H9 (cell line): ENCODE measurements at regions not wholly inside any gene's neighbourhood (a gene's known extent, or its start where the extent isn't known, plus 50 kb on each side); places are given as distances from the start of the nearest gene placed in this dataset.

ENCODE experiments used
- DNase-seq: peaks from one replicate; pipeline ENCODE4 v3.0.0-alpha.2; 2017
- H2AFZ ChIP-seq: one replicate; pipeline ENCODE4 v1.6.1; 2013; ENCODE audit warnings: mild to moderate bottlenecking, low read length, control low read depth, moderate library complexity
- H2AK5ac ChIP-seq: 2 replicates; pipeline ENCODE4 v1.6.1; 2013; ENCODE audit warnings: low read length, control low read depth, mixed read lengths; ENCODE audit not compliant: insufficient read length
- H2BK120ac ChIP-seq: one replicate; pipeline ENCODE4 v1.6.1; 2013; ENCODE audit warnings: low read depth, mild to moderate bottlenecking, low read length, control low read depth, inconsistent platforms; ENCODE audit not compliant: poor library complexity, severe bottlenecking
- H2BK12ac ChIP-seq: 2 replicates; pipeline ENCODE4 v1.6.1; 2013; ENCODE audit warnings: low read length, control low read depth, mixed read lengths, low read depth; ENCODE audit not compliant: insufficient read length
- H2BK15ac ChIP-seq: 2 replicates; pipeline ENCODE4 v1.6.1; 2013; ENCODE audit warnings: low read depth, low read length, control low read depth
- H2BK20ac ChIP-seq: one replicate; pipeline ENCODE4 v1.6.1; 2013; ENCODE audit warnings: low read depth, mild to moderate bottlenecking, low read length, control low read depth, inconsistent platforms; ENCODE audit not compliant: poor library complexity, severe bottlenecking
- H2BK5ac ChIP-seq: 2 replicates; pipeline ENCODE4 v1.6.1; 2013; ENCODE audit warnings: low read length, control low read depth, mixed read lengths; ENCODE audit not compliant: insufficient read length
- H3K14ac ChIP-seq: 2 replicates; pipeline ENCODE4 v1.6.1; 2013; ENCODE audit warnings: low read length, control low read depth; ENCODE audit not compliant: insufficient read depth
- H3K18ac ChIP-seq: 2 replicates; pipeline ENCODE4 v1.6.1; 2013; ENCODE audit warnings: low read depth, mild to moderate bottlenecking, mixed read lengths, low read length, control low read depth; ENCODE audit not compliant: insufficient read length
- H3K23ac ChIP-seq: 2 replicates; pipeline ENCODE4 v1.6.1; 2013; ENCODE audit warnings: low read length, control low read depth, mixed read lengths, low read depth; ENCODE audit not compliant: insufficient read length
- H3K23me2 ChIP-seq: 2 replicates; pipeline ENCODE4 v1.6.1; 2013; ENCODE audit warnings: low read depth, mild to moderate bottlenecking, mixed read lengths, low read length, control low read depth; ENCODE audit not compliant: insufficient read length, poor library complexity, severe bottlenecking
- H3K27ac ChIP-seq: 2 replicates; pipeline ENCODE4 v1.5.1; 2013; ENCODE audit warnings: low read length, control low read depth, mixed read lengths, low read depth; ENCODE audit not compliant: insufficient read length
- H3K27me3 ChIP-seq: 2 replicates; pipeline ENCODE4 v1.6.1; 2013; ENCODE audit warnings: low read length, control low read depth, inconsistent platforms; ENCODE audit not compliant: insufficient read depth
- H3K4ac ChIP-seq: 2 replicates; pipeline ENCODE4 v1.6.1; 2013; ENCODE audit warnings: low read depth, mild to moderate bottlenecking, control low read depth, inconsistent platforms, low read length, moderate library complexity
- H3K4me1 ChIP-seq: 2 replicates; pipeline ENCODE4 v1.6.1; 2013; ENCODE audit warnings: low read length, control low read depth, inconsistent platforms; ENCODE audit not compliant: insufficient read depth
- H3K4me2 ChIP-seq: 2 replicates; pipeline ENCODE4 v1.6.1; 2013; ENCODE audit warnings: low read length, control low read depth, mixed read lengths; ENCODE audit not compliant: insufficient read length, insufficient read depth
- H3K56ac ChIP-seq: 2 replicates; pipeline ENCODE4 v1.6.1; 2013; ENCODE audit warnings: low read depth, mild to moderate bottlenecking, mixed read lengths, low read length, control low read depth; ENCODE audit not compliant: insufficient read length
- H3K79me1 ChIP-seq: 2 replicates; pipeline ENCODE4 v1.6.1; 2013; ENCODE audit warnings: low read depth, mild to moderate bottlenecking, moderate library complexity, low read length, control low read depth, inconsistent platforms; ENCODE audit not compliant: insufficient read depth, poor library complexity, severe bottlenecking
- H3K79me2 ChIP-seq: 2 replicates; pipeline ENCODE4 v1.6.1; 2013; ENCODE audit warnings: low read length, control low read depth, inconsistent platforms; ENCODE audit not compliant: insufficient read depth
- H3K9ac ChIP-seq: 2 replicates; pipeline ENCODE4 v1.6.1; 2013; ENCODE audit warnings: low read length, control low read depth, mixed read lengths; ENCODE audit not compliant: insufficient read length; ENCODE audit errors: extremely low read depth
- H3K9me3 ChIP-seq: one replicate; pipeline ENCODE4 v1.6.1; 2013; ENCODE audit warnings: low read depth, low read length, inconsistent platforms; ENCODE audit not compliant: control insufficient read depth
- H3T11ph ChIP-seq: one replicate; pipeline ENCODE4 v1.6.1; 2013; ENCODE audit warnings: mild to moderate bottlenecking, low read length, control low read depth, inconsistent platforms
- H4K20me1 ChIP-seq: one replicate; pipeline ENCODE4 v1.6.1; 2013; ENCODE audit not compliant: control insufficient read depth, insufficient read length, insufficient read depth
- H4K5ac ChIP-seq: 2 replicates; pipeline ENCODE4 v1.6.1; 2013; ENCODE audit warnings: low read depth, mild to moderate bottlenecking, mixed read lengths, low read length, control low read depth; ENCODE audit not compliant: insufficient read length
- H4K8ac ChIP-seq: replicated peaks from 2 replicates; pipeline ENCODE4 v1.6.1; 2013; ENCODE audit warnings: low read length, control low read depth, mixed read lengths, low read depth; ENCODE audit not compliant: insufficient read length
- H4K91ac ChIP-seq: 2 replicates; pipeline ENCODE4 v1.6.1; 2013; ENCODE audit warnings: low read depth, mild to moderate bottlenecking, moderate library complexity, mixed read lengths, low read length, control low read depth; ENCODE audit not compliant: insufficient read length
- H3K27ac Mint-ChIP-seq, 3 experiments: 2 replicates in 2 of 3; 3 replicates in 1 of 3; pipeline ENCODE4 v1.8.0; 2020 to 2021; ENCODE audit warnings: mixed read lengths in 3 of 3, mild to moderate bottlenecking in 1 of 3, moderate library complexity in 1 of 3
- H3K27me3 Mint-ChIP-seq: 2 replicates; pipeline ENCODE4 v1.8.0; 2021; ENCODE audit warnings: low read depth, mild to moderate bottlenecking, moderate library complexity, mixed read lengths
- H3K36me3 Mint-ChIP-seq, 3 experiments: 2 replicates in 2 of 3; 3 replicates in 1 of 3; pipeline ENCODE4 v1.8.0; 2020 to 2021; ENCODE audit warnings: low read depth in 3 of 3, mixed read lengths in 3 of 3; ENCODE audit not compliant: insufficient read depth in 1 of 3
- H3K4me1 Mint-ChIP-seq, 2 experiments: 2 replicates each; pipeline ENCODE4 v1.8.0; 2020; ENCODE audit warnings: mixed read lengths in 2 of 2
- H3K4me3 Mint-ChIP-seq, 2 experiments: 2 replicates in 1 of 2; 3 replicates in 1 of 2; pipeline ENCODE4 v1.8.0; 2020 to 2021; ENCODE audit warnings: mild to moderate bottlenecking in 2 of 2, mixed read lengths in 2 of 2, moderate library complexity in 1 of 2
- H3K9me3 Mint-ChIP-seq, 2 experiments: 2 replicates in 1 of 2; 3 replicates in 1 of 2; pipeline ENCODE4 v1.8.0; 2020; ENCODE audit warnings: mild to moderate bottlenecking in 2 of 2, mixed read lengths in 2 of 2, moderate library complexity in 1 of 2
- CTCF ChIP-seq: fragments of 200-600 bp; sonication (generic); conservative IDR thresholded peaks from 3 replicates; pipeline ENCODE4 v1.8.0; 2021; ENCODE audit warnings: antibody characterized with exemption, mild to moderate bottlenecking
- WGBS: extraction: QIAGEN DNeasy Blood & Tissue Kit; methylation state at CpG from one replicate; pipeline ENCODE4 v1.1.7; 2013; ENCODE audit warnings: missing lambda C conversion rate, low lambda C conversion rate, mixed read lengths; ENCODE audit not compliant: insufficient read length; ENCODE audit errors: extremely low coverage; 5-methylcytosine and 5-hydroxymethylcytosine counted together

- H4K20me1 ChIP-seq, result no peaks in the 10 kb centered on the region
- H3K36me3 Mint-ChIP-seq, result no peaks in the 10 kb centered on the region
- no CpG with 5 or more reads among the region's 3 CpGs for WGBS
Measured at GRCh38 chr14:38944691-38945090, 158.3 kb downstream of the SEC23A start.

More at GRCh38 chr14:38944691-38945090, 158.3 kb downstream of the SEC23A start:
- Histone ChIP-seq H3K14ac (no peak overlapping the region), H4K5ac (no peak overlapping the region), H3K56ac (no peak overlapping the region), H2AFZ (no peak overlapping the region), H3T11ph (no peak overlapping the region), H3K27ac (no peak overlapping the region), H2BK12ac (no peak overlapping the region), H2BK15ac (no peak overlapping the region), H3K79me1 (no peaks in the 10 kb centered on the region), H3K27me3 (no peaks in the 10 kb centered on the region), H4K8ac (no peak overlapping the region), H3K23ac (no peak overlapping the region), H3K4me1 (no peaks in the 10 kb centered on the region), H2AK5ac (no peak overlapping the region), H2BK5ac (no peak overlapping the region), H4K91ac (no peak overlapping the region), H3K18ac (no peak overlapping the region), H3K9ac (no peak overlapping the region), H2BK120ac (no peak overlapping the region), H3K4ac (no peak overlapping the region), H3K9me3 (no peaks in the 10 kb centered on the region), H3K4me2 (no peak overlapping the region), H3K23me2 (no peaks in the 10 kb centered on the region), H3K79me2 (no peaks in the 10 kb centered on the region), H2BK20ac (no peak overlapping the region)
- H3K4me3 Mint-ChIP-seq, result no peak overlapping the region
- H3K27ac Mint-ChIP-seq, result no peak overlapping the region
- H3K4me1 Mint-ChIP-seq, result no peaks in the 10 kb centered on the region
- no peak for TF ChIP-seq CTCF
- H3K27me3 Mint-ChIP-seq, result no peaks in the 10 kb centered on the region
- no peaks in the 10 kb centered on the region for H3K9me3 Mint-ChIP-seq
- DNase-seq, result no peak
